Natural killer cell treated with Interleukin-12 subunit alpha and Interleukin-12 subunit beta and Interleukin-15 and Interleukin-18, amount 100 ng/mL, for 72 hours (primary cell): ENCODE measurements at regions not wholly inside any gene's neighbourhood (a gene's known extent, or its start where the extent isn't known, plus 50 kb on each side); places are given as distances from the start of the nearest gene placed in this dataset.

Source experiments
- ATAC-seq, 2 donors: fragments of 150-1000 bp; cut with Tn5 transposase in 1 of 2; sonication (Bioruptor Pico), chemical (Tn5 transposase) in 1 of 2; 2 replicates each; pipeline ENCODE4 v1.10.0; 2021
- DNase-seq: peaks from one replicate; pipeline ENCODE4 v3.0.0; 2022; ENCODE audit warnings: low spot score
- H3K27ac Mint-ChIP-seq, 2 donors: 1 replicate in 1 of 2; 2 replicates in 1 of 2; pipeline ENCODE4 v1.8.0; 2022; ENCODE audit warnings: mixed read lengths in 2 of 2, mild to moderate bottlenecking in 1 of 2, moderate library complexity in 1 of 2
- H3K27me3 Mint-ChIP-seq, 2 donors: 1 replicate in 1 of 2; 2 replicates in 1 of 2; pipeline ENCODE4 v1.8.0; 2022; ENCODE audit warnings: mixed read lengths in 2 of 2
- H3K36me3 Mint-ChIP-seq: one replicate; pipeline ENCODE4 v1.8.0; 2022; ENCODE audit warnings: mixed read lengths
- H3K4me1 Mint-ChIP-seq, 2 donors: 1 replicate in 1 of 2; 2 replicates in 1 of 2; pipeline ENCODE4 v1.8.0; 2022; ENCODE audit warnings: low read depth in 2 of 2, mixed read lengths in 2 of 2, mild to moderate bottlenecking in 1 of 2
- H3K4me3 Mint-ChIP-seq: one replicate; pipeline ENCODE4 v1.8.0; 2022; ENCODE audit warnings: mixed read lengths
- H3K9me3 Mint-ChIP-seq: 2 replicates; pipeline ENCODE4 v1.8.0; 2022; ENCODE audit warnings: mixed read lengths

DNA sequence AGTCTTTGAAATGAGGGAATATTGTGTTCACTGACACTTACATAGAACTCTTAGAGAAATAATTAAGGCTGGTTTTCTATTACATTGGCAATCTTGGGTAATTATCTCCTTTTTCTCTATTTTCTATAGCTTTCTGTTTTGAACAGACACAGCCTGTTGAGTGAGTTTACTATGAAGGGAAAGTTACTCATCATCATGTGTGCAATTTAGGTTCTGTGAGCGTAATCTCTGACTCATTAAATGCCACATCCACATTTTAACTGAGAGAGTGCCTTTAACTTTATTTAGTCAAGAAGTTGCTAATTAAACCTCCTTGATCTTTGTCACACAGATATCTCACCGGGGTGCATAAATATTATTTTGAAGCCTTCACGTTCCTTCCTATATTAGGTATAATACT, 174.0 kb upstream of the SLC8A1 start:
- DNase-seq (no peak), ATAC-seq (no peak)
- Mint-ChIP-seq H3K27ac (no peak overlapping the region), H3K4me1 (no peaks in the 10 kb centered on the region), H3K4me3 (no peak overlapping the region), H3K36me3 (no peaks in the 10 kb centered on the region), H3K27me3 (no peaks in the 10 kb centered on the region), H3K9me3 (no peaks in the 10 kb centered on the region)

GRCh38 chr2:40628556-40628955, 176.7 kb upstream of the SLC8A1 start:
- H3K4me1 Mint-ChIP-seq = no peaks in the 10 kb centered on the region
- H3K9me3 Mint-ChIP-seq = no peaks in the 10 kb centered on the region
- H3K27me3 Mint-ChIP-seq = no peaks in the 10 kb centered on the region
- H3K27ac Mint-ChIP-seq = no peak overlapping the region
- ATAC-seq (no peak), DNase-seq (no peak)
- H3K36me3 Mint-ChIP-seq = no peaks in the 10 kb centered on the region
- H3K4me3 Mint-ChIP-seq = no peak overlapping the region

- Mint-ChIP-seq H3K27ac (no peak overlapping the region), H3K9me3 (no peaks in the 10 kb centered on the region), H3K27me3 (no peaks in the 10 kb centered on the region), H3K4me3 (no peak overlapping the region), H3K36me3 (no peaks in the 10 kb centered on the region), H3K4me1 (no peaks in the 10 kb centered on the region)
- ATAC-seq (no peak), DNase-seq (no peak)
Observed at GRCh38 chr2:40629768-40630434, 178.0 kb upstream of the SLC8A1 start.

DNA sequence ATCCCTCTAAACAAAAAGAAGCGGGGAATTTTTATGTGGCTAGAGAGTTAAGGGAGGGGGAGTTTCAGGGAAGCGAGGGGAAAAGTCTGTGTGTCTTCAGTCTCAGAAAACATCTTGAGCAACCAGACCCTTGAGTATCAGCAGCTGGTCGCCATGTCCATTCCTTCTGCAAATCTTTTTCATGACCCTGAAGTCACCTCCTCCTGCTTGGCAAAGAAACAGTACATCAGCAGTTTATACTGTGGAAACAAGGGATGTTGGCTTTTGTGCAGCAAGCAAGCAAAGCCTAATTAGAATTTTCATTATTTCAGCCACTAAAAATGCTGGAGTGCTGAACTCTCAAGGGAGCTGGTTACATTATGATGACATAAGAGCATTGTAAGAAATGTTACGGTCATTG, 187.4 kb upstream of the SLC8A1 start:
- no peak overlapping the region for H3K4me3 Mint-ChIP-seq
- no peaks in the 10 kb centered on the region for H3K36me3 Mint-ChIP-seq
- no peak for ATAC-seq
- H3K27me3 Mint-ChIP-seq = no peaks in the 10 kb centered on the region
- peaks cover 9% of the 10 kb centered on the region for H3K9me3 Mint-ChIP-seq
- no peak for DNase-seq
- H3K4me1 Mint-ChIP-seq = no peaks in the 10 kb centered on the region
- no peak overlapping the region for H3K27ac Mint-ChIP-seq

GRCh38 chr2:40642237-40642636, 190.3 kb upstream of the SLC8A1 start:
- H3K9me3 Mint-ChIP-seq = peaks cover 9% of the 10 kb centered on the region
- no peak for ATAC-seq
- no peak for DNase-seq
- no peaks in the 10 kb centered on the region for H3K27me3 Mint-ChIP-seq
- H3K4me3 Mint-ChIP-seq = no peak overlapping the region
- H3K36me3 Mint-ChIP-seq = no peaks in the 10 kb centered on the region
- no peaks in the 10 kb centered on the region for H3K4me1 Mint-ChIP-seq
- no peak overlapping the region for H3K27ac Mint-ChIP-seq

- Mint-ChIP-seq H3K9me3 (peaks cover 9% of the 10 kb centered on the region), H3K27ac (no peak overlapping the region), H3K4me1 (no peaks in the 10 kb centered on the region), H3K27me3 (no peaks in the 10 kb centered on the region), H3K4me3 (no peak overlapping the region), H3K36me3 (no peaks in the 10 kb centered on the region)
- ATAC-seq (no peak), DNase-seq (no peak)
Observed at GRCh38 chr2:40642726-40643125, 190.8 kb upstream of the SLC8A1 start.

- Mint-ChIP-seq H3K4me1 (no peaks in the 10 kb centered on the region), H3K9me3 (peaks cover 14% of the 10 kb centered on the region), H3K4me3 (no peak overlapping the region), H3K27ac (no peak overlapping the region), H3K27me3 (no peaks in the 10 kb centered on the region), H3K36me3 (no peaks in the 10 kb centered on the region)
- no peak for ATAC-seq
- DNase-seq = no peak
Observed at GRCh38 chr2:40646642-40647041, 194.8 kb upstream of the SLC8A1 start.

DNA sequence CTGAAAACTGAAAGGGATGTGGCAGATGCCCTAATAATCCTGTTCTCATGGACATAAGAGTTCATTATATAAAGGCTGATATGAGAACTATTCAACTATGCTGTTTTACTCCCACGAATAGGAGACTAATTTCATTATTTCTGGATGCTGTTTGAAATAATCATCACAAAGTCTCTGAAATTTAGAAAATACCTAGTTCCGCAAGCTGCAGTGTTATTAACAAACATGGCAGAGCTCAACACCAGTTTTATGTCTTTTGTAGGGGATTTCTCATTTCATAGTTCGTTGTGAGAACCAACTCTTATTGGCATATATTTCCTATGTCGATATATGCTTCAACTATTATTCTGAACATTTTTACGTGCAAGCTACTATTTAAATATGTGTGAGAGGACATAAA, 200.3 kb upstream of the SLC8A1 start:
- H3K27ac Mint-ChIP-seq = no peak overlapping the region

GRCh38 chr2:40653829-40654228, 201.9 kb upstream of the SLC8A1 start:
- Mint-ChIP-seq H3K27ac (no peak overlapping the region), H3K4me1 (no peaks in the 10 kb centered on the region), H3K36me3 (peaks cover 5% of the 10 kb centered on the region), H3K9me3 (peaks cover 3% of the 10 kb centered on the region), H3K27me3 (no peaks in the 10 kb centered on the region), H3K4me3 (no peak overlapping the region)
- ATAC-seq (no peak), DNase-seq (no peak)

More for the DNA sequence above, 200.3 kb upstream of the SLC8A1 start:
- Mint-ChIP-seq H3K27me3 (no peaks in the 10 kb centered on the region), H3K4me1 (no peaks in the 10 kb centered on the region), H3K9me3 (peaks cover 5% of the 10 kb centered on the region), H3K36me3 (no peaks in the 10 kb centered on the region), H3K4me3 (no peak overlapping the region)
- DNase-seq = no peak
- no peak for ATAC-seq

GRCh38 chr2:40654346-40654745, 202.5 kb upstream of the SLC8A1 start:
- Mint-ChIP-seq H3K27me3 (no peaks in the 10 kb centered on the region), H3K4me3 (no peak overlapping the region), H3K27ac (no peak overlapping the region), H3K36me3 (peaks cover 5% of the 10 kb centered on the region), H3K4me1 (no peaks in the 10 kb centered on the region), H3K9me3 (no peaks in the 10 kb centered on the region)
- ATAC-seq (no peak), DNase-seq (no peak)

DNA sequence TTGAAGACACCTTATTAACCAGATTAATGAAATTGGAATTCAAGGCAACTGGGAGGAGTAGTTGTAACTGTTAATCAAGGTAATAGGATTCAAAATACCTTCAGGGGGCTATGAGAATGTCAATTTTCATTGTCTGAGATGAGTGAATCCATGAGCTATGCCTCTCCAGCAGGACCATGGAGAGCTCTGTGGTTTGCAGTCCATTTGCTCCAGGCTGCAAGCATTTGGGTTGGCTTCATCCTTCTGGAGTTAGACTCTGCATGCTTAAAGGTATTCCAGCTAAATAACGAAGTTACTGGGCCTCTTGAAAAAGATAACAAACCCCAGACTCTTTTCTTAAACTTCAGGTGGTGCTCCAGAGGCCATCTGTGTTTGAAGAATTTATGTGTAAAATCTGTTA, 207.1 kb upstream of the SLC8A1 start:
- H3K36me3 Mint-ChIP-seq = peaks cover 5% of the 10 kb centered on the region
- ATAC-seq (no peak), DNase-seq (no peak)
- peaks cover 8% of the 10 kb centered on the region for H3K9me3 Mint-ChIP-seq
- H3K4me3 Mint-ChIP-seq = no peak overlapping the region
- no peaks in the 10 kb centered on the region for H3K27me3 Mint-ChIP-seq
- no peaks in the 10 kb centered on the region for H3K4me1 Mint-ChIP-seq
- no peak overlapping the region for H3K27ac Mint-ChIP-seq

- Mint-ChIP-seq H3K4me1 (no peaks in the 10 kb centered on the region), H3K27me3 (no peaks in the 10 kb centered on the region), H3K27ac (no peak overlapping the region), H3K4me3 (no peak overlapping the region), H3K9me3 (peaks cover 12% of the 10 kb centered on the region), H3K36me3 (no peaks in the 10 kb centered on the region)
- no peak for DNase-seq
- no peak for ATAC-seq
Observed at GRCh38 chr2:40665493-40666232, 213.8 kb upstream of the SLC8A1 start.

- Mint-ChIP-seq H3K36me3 (no peaks in the 10 kb centered on the region), H3K4me3 (no peak overlapping the region), H3K9me3 (peaks cover 12% of the 10 kb centered on the region), H3K4me1 (no peaks in the 10 kb centered on the region), H3K27me3 (no peaks in the 10 kb centered on the region), H3K27ac (no peak overlapping the region)
- ATAC-seq (no peak), DNase-seq (no peak)
Observed at GRCh38 chr2:40666398-40666797, 214.5 kb upstream of the SLC8A1 start.

DNA sequence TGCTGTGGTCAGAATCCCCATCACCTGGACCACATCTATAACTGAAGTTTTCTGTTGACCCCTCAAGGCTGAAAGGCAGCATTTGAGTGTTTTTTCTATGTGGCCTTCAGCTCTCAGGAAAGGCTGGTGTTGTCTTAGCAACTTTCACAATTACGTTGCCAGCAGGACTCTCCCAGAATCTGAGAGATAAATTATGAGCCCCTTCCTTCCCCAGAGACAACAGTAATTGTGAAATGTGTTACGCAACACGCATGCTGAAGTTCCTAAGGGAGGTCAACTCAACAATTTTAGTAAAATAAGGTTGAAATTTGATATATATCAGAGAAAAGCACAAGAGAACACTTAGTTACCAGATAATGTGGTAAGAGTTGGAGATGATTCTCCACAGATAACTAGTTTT, 216.5 kb upstream of the SLC8A1 start:
- H3K4me1 Mint-ChIP-seq = no peaks in the 10 kb centered on the region
- ATAC-seq (no peak), DNase-seq (no peak)
- no peaks in the 10 kb centered on the region for H3K27me3 Mint-ChIP-seq
- H3K4me3 Mint-ChIP-seq = no peak overlapping the region
- peaks cover 7% of the 10 kb centered on the region for H3K9me3 Mint-ChIP-seq
- H3K27ac Mint-ChIP-seq = no peak overlapping the region
- no peaks in the 10 kb centered on the region for H3K36me3 Mint-ChIP-seq
